Heart right ventricle (tissue), 16 donors: ENCODE measurements at regions not wholly inside any gene's neighbourhood (a gene's known extent, or its start where the extent isn't known, plus 50 kb on each side); places are given as distances from the start of the nearest gene placed in this dataset.

Experiments used
- ATAC-seq, 8 donors: fragments of 200-7000 bp; cut with Tn5 transposase; one replicate each; pipeline ENCODE4 v1.9.1; 2020; ENCODE audit warnings: mild to moderate bottlenecking in 8 of 8, moderate library complexity in 8 of 8, moderate number of reproducible peaks in 1 of 8
- DNase-seq, 2 donors: peaks; one replicate each; pipeline ENCODE4 v3.0.0-alpha.2; 2020
- H3K27ac ChIP-seq, 10 donors: fragments of 200-600 bp; sonication (generic) in 2 of 10; one replicate each; pipeline versions ENCODE4 v1.5.0 to v1.8.0; 2020 to 2022; ENCODE audit warnings: mild to moderate bottlenecking in 3 of 10
- H3K27me3 ChIP-seq, 7 donors: fragments of 200-600 bp; one replicate each; pipeline ENCODE4 v1.8.0; 2021 to 2022; ENCODE audit warnings: mild to moderate bottlenecking in 2 of 7
- H3K36me3 ChIP-seq, 9 donors: fragments of 200-600 bp; sonication (generic) in 1 of 9; one replicate each; pipeline versions ENCODE4 v1.5.0 to v1.8.0; 2020 to 2022; ENCODE audit warnings: mild to moderate bottlenecking in 2 of 9
- H3K4me1 ChIP-seq, 9 donors: fragments of 200-600 bp; sonication (generic) in 1 of 9; one replicate each; pipeline versions ENCODE4 v1.5.0 to v1.8.0; 2020 to 2022; ENCODE audit warnings: mild to moderate bottlenecking in 4 of 9
- H3K4me3 ChIP-seq, 10 donors: fragments of 200-600 bp; sonication (generic) in 2 of 10; one replicate each; pipeline versions ENCODE4 v1.5.0 to v1.8.0; 2020 to 2022; ENCODE audit warnings: mild to moderate bottlenecking in 7 of 10, moderate library complexity in 2 of 10
- H3K9me3 ChIP-seq, 11 donors: fragments of 200-600 bp in 10 of 11; sonication (generic) in 2 of 11; one replicate each; pipeline versions ENCODE4 v1.5.0 to v1.8.0; 2013 to 2022; ENCODE audit warnings: mild to moderate bottlenecking in 2 of 11, control low read depth in 1 of 11, moderate library complexity in 1 of 11
- WGBS, 2 donors: extraction: QIAGEN DNeasy Blood & Tissue Kit; methylation state at CpG; one replicate each; pipeline ENCODE4 v1.1.7; 2013; ENCODE audit warnings: inconsistent platforms in 1 of 2; 5-methylcytosine and 5-hydroxymethylcytosine counted together
- intact Hi-C, 10 donors: fragments of 100-400 bp; cut with DNase I; formaldehyde crosslinking; loops; one replicate each; pipeline versions ENCODE4 v1.11.1 to v1.14.2; 2022
- TF ChIP-seq, protein P1 (sequence below), 9 donors: fragments of 200-600 bp; sonication (generic) in 2 of 9; IDR thresholded peaks; one replicate each; pipeline versions ENCODE4 v1.5.0 to v1.8.0; 2021 to 2022; ENCODE audit warnings: antibody characterized with exemption in 9 of 9, mild to moderate bottlenecking in 5 of 9, moderate library complexity in 1 of 9
- donor health status: Arrhythmogenic right ventricular cardiomyopathy.
- donor health status: ischemic (EF 13 %, LVEDD 7.1; RV severe dilation, severe dysfunction).
- donor health status: healthy with polysubstance abuse.
- donor health status: DM: no; HTN: yes; CAD: no.
- donor health status: DM: no; HTN: no; CAD: no.
- donor health status: ischemic (EF 25% LVEDD 6.9; RV normal size, moderate dysfunction).
- donor health status: ischemic (EF 25% LVEDD 5.7; RV mildly dilated, moderate dysfunction).
- donor health status: healthy.
- donor health status: DM: yes; HTN: yes; CAD: no.
- donor health status: Ischemic cardiomyopathy.
- donor health status: ischemic (EF 35%, LVEDD 5.7; RV mildly dilated, moderate dysfunction).
- donor health status: nonischemic (EF 11% LVEDD 7.7; RV severe dilation, severe dysfunction).
- donor health status: DM: yes; HTN: yes; CAD: no.
- donor health status: PGD.
- donor health status: ischemic (EF 29% LVEDD 5.4; RV normal size, mild dysfunction).
- donor health status: nonischemic (EF 23%, LVEDD 6.1; RV moderate dilation, normal function).

DNA sequence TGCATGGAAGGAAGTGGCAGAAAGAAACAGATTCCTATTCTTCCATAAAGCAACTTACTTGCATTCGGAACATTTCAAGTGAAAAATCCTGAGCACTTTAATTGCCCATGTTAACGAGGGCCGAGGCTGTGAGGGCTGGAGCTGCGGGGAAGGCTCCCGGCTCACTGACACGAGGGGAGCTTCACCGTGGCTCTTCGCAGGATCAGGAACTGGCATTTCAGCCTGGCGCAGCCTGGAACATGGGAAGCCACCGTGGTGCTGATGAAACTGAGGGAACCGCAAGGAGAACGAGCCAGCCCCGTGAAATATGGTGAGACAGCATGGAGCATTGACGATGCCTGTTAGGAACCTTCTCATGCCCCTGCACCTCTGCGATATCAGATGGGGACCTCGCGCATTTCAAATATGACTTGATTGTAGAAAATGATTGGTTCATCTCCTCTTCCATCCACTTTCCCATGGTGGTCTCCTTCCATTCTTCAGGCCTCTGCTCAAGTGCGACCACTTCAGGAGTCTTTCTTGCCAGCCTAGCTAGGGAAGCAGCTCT is 236.9 kb downstream of the TBXT start:
- no peaks in the 10 kb centered on the region for H3K36me3 ChIP-seq
- H3K4me3 ChIP-seq = no peak overlapping the region
- H3K4me1 ChIP-seq = no peaks in the 10 kb centered on the region
- TF ChIP-seq, protein P1, sequence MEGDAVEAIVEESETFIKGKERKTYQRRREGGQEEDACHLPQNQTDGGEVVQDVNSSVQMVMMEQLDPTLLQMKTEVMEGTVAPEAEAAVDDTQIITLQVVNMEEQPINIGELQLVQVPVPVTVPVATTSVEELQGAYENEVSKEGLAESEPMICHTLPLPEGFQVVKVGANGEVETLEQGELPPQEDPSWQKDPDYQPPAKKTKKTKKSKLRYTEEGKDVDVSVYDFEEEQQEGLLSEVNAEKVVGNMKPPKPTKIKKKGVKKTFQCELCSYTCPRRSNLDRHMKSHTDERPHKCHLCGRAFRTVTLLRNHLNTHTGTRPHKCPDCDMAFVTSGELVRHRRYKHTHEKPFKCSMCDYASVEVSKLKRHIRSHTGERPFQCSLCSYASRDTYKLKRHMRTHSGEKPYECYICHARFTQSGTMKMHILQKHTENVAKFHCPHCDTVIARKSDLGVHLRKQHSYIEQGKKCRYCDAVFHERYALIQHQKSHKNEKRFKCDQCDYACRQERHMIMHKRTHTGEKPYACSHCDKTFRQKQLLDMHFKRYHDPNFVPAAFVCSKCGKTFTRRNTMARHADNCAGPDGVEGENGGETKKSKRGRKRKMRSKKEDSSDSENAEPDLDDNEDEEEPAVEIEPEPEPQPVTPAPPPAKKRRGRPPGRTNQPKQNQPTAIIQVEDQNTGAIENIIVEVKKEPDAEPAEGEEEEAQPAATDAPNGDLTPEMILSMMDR (IDR thresholded peaks at IDR 0.05) = no peak
- no peak for ATAC-seq
- peaks cover 0 to 13% (median 7%) of the 10 kb centered on the region in 7 donors for H3K27me3 ChIP-seq
- H3K9me3 ChIP-seq = no peaks in the 10 kb centered on the region
- WGBS, 2 donors = 93 to 95% methylated on average over 18 of the region's 18 CpGs
- intact Hi-C loops = no loop called here
- DNase-seq = no peak
- H3K27ac ChIP-seq = no peak overlapping the region

DNA sequence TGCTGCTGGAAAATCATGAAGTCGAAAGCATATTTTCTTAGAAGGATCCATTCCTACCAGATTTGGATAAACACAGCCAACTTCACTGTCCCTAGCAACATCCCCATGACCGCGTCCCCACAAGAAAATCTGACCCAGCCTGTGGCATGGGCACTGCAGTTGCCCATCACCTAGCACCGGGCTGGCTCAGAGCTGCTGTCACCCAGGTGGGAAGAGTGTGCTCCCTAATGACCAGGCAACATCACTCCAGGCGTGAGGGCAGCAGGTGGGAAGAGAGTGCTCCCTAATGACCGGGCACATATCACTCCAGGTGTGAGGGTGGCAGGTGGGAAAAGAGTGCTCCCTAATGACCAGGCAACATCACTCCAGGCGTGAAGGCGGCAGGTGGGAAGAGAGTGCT is 238.0 kb downstream of the TBXT start:
- Histone ChIP-seq H3K27me3 (peaks cover 0 to 10% (median 5%) of the 10 kb centered on the region in 7 donors), H3K27ac (no peak overlapping the region), H3K4me3 (no peak overlapping the region), H3K9me3 (no peaks in the 10 kb centered on the region), H3K4me1 (no peaks in the 10 kb centered on the region), H3K36me3 (no peaks in the 10 kb centered on the region)
- ATAC-seq (no peak), DNase-seq (no peak)
- intact Hi-C loops = no loop called here
- 94 to 96% methylated on average over 8 of the region's 8 CpGs for WGBS, 2 donors
- TF ChIP-seq, protein P1 (IDR thresholded peaks at IDR 0.05) = no peak

DNA sequence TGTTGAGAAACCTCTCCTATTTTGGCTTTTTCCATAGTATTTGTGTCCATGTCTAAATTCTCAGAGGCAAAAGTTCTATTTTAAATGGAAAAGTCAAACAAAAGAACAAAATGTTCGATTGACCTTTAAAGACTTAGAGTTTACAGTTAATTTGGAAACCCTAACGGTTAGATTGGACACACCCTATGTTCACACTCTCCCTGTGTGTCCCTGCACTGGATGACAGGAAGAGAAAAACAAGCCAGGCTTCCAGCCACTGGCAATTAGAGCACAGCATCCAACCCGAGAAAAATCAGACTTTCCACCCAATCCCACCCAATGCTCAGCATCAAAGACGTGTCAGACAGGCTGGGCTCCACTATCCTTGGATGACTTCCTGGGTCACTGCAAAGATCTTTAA is 241.3 kb downstream of the TBXT start:
- ATAC-seq = no peak
- no peaks in the 10 kb centered on the region for H3K9me3 ChIP-seq
- H3K27ac ChIP-seq = no peak overlapping the region
- WGBS, 2 donors = 51 to 56% methylated on average over 4 of the region's 4 CpGs
- H3K27me3 ChIP-seq = peaks cover 0 to 1% (median 0%) of the 10 kb centered on the region in 7 donors
- DNase-seq = no peak
- intact Hi-C loops = no loop called here
- H3K4me1 ChIP-seq = no peaks in the 10 kb centered on the region
- no peak overlapping the region for H3K4me3 ChIP-seq
- TF ChIP-seq, protein P1 (IDR thresholded peaks at IDR 0.05) = no peak
- H3K36me3 ChIP-seq = no peaks in the 10 kb centered on the region

DNA sequence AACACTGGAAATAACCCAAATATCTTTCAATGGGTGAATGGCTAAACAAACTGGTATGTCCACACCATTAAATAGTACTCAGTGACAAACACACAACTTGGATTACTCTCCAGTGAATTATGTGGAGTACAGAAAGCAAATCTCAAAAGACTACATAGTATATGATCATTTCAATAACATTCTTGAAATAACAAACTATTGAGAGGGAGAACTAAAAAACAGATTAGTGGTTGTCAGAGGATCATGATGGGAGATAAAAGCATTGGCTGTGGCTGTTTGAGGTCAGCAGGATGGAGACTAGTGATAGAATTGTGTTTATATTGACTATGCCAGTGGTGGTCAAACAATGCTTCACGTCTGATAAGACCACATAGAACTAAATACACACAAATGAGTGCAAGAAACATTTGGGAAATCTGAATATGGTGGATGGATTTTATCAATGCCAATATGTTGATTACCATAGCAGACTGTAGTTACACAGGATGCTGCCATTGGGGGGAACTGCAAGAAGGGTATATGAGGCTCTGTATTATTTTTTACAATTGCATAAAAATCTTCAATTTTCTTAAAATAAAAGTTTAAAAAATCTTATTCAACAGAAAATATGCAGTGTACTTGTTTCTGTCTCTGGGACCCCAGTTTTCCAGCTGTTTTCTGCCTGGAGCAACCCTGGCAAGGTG is 242.0 kb downstream of the TBXT start:
- Histone ChIP-seq H3K27me3 (no peaks in the 10 kb centered on the region), H3K36me3 (no peaks in the 10 kb centered on the region), H3K9me3 (no peaks in the 10 kb centered on the region), H3K4me1 (no peaks in the 10 kb centered on the region), H3K27ac (no peak overlapping the region), H3K4me3 (no peak overlapping the region)
- TF ChIP-seq, protein P1 (IDR thresholded peaks at IDR 0.05) = no peak
- WGBS, 2 donors = 58 to 82% methylated on average over 1 of the region's 1 CpG
- DNase-seq = no peak
- intact Hi-C loops = no loop called here
- ATAC-seq = no peak
